Left kidney (tissue), 1 donor: ENCODE measurements at regions not wholly inside any gene's neighbourhood (a gene's known extent, or its start where the extent isn't known, plus 50 kb on each side); places are given as distances from the start of the nearest gene placed in this dataset.
"Not testable (repeated sequence)": the region's sequence is repeated elsewhere in the genome, so short reads cannot be mapped to it uniquely, and the experiment has no call there.

ENCODE experiments used
- DNase-seq: peaks from one replicate; pipeline ENCODE4 v3.0.0-alpha.2; 2013

- no peak for DNase-seq
Measured at GRCh38 chr15:62324382-62324781, 159.3 kb upstream of the C2CD4B start.

DNA sequence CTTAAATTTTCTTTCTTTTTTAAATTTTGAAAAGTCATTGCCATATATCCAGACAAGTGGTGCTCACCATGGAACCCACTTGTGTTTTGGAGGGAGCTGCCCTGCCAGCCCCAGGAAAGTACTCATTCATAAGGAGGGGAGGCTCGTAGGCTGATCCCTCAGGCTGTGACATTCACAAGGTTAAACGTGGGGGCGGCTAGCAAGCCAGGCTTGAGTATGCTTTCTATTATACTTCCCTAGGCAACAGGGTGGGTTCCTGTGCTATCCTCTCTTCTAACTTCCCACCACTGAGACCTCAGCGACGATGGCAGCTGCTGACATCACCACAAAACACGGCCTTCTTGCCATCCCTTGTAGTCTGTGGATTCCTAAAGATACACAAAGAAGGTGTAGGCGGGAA lies 160.5 kb upstream of the C2CD4B start:
- no peak for DNase-seq

DNA sequence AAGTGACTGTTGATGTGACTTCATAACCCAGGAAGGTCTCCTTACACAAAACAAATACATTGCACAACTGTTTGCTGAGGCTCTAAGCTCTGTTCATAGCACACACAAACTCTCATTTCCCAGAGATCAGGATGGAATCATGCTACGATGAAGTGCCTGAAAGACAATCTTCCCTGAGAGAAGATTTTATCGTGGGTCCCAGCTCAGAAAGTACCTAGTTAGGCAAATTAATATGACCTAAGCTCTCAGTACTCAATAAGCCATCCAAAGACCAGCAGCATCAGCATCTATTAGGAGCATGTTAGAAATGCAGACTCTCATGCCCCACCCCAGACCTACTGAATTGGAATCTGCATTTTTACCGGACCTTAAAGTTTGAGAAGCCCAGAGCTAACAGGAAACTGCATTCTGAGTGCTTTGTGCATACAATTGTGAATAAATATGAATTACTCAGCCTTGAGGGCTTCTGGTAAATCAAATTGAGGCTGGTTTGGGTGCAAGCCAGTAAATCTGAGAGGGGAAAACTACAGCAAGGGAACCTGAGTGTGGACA lies 161.5 kb upstream of the C2CD4B start:
- no peak for DNase-seq

DNA sequence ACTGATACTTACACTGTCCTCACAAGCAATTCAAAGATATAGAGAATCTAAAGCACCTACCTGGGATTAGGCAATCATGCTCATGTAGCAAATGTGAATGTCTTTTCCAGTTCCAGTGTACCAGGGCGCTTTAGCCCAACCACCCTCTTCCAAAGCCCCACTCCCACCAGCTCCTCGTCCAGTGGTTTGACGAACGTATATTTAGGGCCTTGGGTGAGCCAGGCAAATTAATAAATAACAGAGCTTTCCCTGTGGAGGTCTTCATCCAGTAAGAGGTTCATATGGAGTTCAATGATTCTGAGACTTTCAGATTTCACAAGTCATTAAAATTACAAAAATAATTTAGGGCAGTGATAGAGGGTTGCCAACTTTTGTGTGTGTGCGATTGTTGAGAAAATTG lies 162.3 kb upstream of the C2CD4B start:
- no peak for DNase-seq

DNA sequence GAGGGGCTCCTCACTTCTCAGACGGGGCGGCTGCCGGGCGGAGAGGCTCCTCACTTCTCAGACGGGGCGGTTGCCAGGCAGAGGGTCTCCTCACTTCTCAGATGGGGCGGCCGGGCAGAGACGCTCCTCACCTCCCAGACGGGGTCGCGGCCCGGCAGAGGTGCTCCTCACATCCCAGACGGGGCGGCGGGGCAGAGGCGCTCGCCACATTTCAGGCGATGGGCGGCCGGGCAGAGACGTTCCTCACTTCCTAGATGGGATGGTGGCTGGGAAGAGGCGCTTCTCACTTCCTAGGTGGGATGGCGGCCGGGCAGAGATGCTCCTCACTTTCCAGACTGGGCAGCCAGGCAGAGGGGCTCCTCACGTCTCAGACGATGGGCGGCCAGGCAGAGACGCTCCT lies 167.4 kb upstream of the C2CD4B start:
- not testable (repeated sequence) for DNase-seq

GRCh38 chr15:62334536-62334935 lies 169.5 kb upstream of the C2CD4B start:
- no peak for DNase-seq

DNA sequence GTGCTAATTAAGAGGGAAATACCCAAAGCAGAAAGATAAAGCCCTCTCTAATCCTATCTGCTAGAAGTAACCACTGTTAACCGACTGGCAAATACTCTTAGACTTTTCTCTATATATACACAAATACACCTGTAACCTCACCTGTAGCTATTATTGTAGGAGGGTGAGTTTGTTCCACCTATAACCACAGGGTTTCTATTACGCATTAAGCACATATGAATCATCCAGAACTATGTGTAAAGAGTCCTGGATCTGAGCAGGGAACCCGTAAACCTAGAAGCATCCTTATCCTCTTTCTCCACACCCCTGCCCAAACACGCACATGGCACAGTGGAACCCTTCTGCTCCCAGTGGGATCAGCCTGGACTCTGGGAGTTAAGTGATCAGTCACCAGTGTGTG lies 172.8 kb upstream of the C2CD4B start:
- DNase-seq, result no peak

DNA sequence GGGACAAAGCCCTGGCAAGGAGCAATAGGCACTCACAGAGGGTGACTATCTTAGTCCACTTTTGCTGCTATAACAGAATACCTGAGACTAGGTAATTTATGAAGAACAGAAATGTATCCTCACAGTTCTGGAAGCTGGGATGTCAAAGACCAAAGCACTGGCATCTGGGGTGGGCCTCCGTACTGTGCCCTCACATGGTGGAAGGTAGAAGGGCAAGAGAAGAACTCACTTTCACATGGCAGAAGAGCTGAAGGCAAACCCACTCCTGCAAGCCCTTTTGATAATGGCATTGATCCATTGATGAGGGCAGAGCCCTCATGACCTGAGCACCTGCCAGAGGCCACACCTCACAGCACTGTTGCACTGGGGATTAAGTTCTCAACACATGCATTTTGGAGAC lies 173.4 kb upstream of the C2CD4B start:
- DNase-seq, result no peak

DNA sequence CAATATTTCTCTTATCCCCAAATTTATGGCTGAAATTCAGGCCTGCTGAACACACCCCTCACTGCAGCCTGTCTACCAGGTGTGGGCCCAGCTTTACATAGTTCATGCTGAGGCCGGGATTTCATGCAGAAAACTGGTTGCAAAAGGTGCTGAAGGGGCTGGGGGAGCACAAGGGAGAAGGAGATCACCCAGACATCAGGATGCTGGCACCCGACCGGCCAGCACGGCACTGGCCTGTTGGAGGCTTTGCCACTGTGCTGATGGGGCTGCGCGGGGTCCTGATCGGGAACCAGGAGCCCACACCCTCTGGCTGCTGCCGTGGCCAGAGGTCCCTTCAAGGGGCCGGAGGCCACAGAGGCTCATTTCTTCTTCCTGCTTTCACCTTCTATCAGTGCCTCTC lies 177.9 kb upstream of the C2CD4B start:
- no peak for DNase-seq

DNA sequence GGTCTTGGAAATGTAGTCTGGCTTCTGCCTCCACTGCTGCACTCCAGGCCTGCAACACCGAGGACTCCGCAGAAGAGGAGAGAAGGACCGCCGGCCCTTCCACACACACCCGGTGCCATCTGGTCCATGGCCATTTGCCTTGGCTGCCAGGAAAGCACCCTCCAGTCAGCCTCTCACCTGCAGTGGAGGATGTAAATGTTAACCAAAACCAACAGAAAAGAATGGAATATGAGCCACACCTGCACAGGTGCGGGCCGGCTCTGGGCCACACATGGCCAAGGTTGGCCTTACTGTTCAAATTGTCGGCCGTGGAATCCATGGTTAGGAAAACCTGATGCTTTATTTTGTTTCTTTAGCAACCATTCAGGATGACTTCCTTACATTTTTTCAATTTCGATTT lies 178.3 kb upstream of the C2CD4B start:
- DNase-seq, result no peak

DNA sequence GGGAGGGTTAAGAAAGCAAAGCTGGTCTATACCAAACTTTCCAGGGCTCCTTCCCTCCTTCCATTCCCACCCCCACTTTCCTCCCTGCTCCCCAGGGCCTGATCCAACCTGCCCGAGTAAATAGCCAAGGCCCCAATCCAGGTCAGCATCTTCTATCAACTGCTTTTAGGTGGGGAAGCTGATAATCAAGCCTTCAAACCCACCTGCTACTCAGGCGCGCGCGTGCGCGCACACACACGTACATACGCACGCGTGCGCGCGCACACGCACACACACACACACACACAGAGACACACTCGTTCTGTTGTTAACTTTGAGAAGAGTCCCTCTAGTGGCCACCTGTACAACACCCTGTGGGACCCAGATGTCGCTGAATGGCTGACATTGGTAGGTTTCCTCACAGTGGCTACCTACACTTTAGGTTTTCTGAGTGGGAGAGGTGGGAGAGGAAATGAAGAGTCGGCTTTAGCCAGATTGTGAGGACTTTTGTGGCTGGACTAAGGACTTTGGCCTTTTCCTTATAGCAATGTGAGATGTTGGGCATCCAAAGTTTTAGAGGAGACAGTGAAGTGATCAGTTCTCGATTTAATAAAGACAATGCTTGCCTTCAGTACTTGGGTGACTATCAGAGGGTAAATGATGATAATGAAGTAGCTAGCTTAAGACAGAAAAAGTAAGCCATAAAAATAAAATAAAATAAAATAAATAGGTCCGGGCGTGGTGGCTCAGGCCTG lies 179.9 kb upstream of the C2CD4B start:
- peak; percentile 80 for DNase-seq

- no peak for DNase-seq
Measured at GRCh38 chr15:62346168-62346567, 181.1 kb upstream of the C2CD4B start.

GRCh38 chr15:62348118-62348517 lies 183.0 kb upstream of the C2CD4B start:
- DNase-seq, result no peak

GRCh38 chr15:62348623-62349022 lies 183.5 kb upstream of the C2CD4B start:
- DNase-seq, result no peak

GRCh38 chr15:62352817-62353216 lies 187.7 kb upstream of the C2CD4B start:
- DNase-seq, result no peak

DNA sequence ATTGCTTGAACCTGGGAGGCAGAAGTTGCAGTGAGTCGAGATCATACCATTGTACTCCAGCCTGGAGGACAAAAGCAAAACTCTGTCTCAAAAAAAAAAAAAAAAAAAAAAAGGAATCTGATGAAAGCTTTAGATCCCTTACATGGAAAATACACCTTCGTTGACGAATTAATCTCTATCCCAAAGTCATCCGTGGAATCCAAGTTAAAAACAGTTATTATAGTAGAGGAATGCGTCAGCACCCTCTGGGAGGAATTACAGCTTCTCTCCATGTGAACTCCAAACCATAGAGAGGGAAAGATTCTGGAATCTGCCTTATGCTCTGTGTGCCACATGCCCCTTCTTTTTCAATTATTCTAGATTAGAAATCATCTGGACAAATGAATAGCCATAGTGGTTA lies 192.3 kb upstream of the C2CD4B start:
- no peak for DNase-seq

DNA sequence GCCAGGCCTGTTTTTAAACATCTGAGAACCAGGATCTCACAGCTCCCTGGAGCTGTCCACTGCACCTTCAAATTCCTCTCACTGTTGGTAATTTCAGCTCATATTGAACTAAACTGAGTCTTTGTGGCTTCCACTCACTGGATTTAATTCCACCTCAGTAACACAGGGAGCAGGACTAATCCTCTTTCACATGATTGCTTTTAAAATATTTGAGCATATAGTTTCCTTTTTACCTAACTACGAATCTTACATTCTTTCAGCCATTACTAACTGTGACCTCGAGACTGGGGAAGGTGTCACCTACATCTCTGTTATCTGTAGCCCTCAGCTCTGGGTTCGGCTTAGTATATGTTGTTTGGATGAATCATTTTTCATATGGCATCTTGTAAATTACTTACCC lies 194.3 kb upstream of the C2CD4B start:
- DNase-seq, result no peak

DNA sequence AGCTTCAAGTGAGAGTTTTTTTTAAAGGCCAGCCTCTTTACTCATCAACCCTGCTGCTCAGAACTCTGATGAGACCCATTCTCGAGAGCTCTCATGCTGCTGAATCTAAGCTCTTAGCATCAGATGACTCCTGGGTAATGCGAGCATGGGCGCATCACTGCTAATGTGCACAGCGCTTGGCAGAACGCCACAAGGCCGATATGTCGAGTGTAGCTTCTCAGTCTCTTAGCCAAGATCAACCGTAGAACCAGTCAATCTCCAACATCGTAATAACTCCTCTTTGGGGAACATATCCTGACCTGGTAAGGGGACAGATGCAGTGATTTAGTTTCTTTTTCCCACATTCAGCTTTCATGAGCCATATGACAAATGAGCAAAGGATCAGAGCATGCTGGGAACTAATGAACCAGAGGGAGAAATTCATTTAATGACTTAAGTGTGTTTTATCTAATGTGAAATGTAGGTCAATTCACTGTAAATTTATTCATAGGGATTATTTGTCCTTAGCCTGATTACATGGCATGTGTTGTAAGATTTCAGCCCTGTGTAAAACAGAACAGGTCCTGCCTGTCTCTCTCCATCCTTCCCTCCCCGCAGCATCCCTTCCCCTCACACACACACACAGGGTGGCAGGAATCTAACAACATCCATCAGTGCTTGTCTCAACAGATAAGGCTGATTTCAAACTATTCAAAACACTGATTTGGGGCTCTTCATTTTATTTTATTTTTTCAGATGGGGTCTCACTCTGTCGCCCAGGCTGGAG lies 195.4 kb upstream of the C2CD4B start:
- no peak for DNase-seq

DNA sequence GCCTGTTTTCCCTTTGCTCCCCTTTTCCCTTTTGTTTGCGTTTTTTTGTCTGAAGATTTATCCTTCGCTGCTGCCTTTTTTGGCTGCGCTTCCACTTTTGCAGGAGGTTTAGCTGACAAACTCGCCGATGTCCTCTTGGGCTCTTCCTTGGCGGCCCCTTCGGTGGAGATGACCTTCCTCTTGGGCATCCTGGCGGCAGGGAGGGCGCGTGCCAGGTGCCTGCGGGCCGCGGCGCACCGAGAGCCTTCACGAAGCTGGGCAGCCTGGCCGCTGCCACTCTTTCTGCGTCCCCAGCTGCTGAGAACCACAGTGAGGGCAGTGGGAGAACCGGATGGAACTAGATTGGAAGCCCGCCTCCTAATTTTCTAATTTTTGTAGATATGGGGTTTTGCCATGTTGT lies 197.1 kb upstream of the C2CD4B start:
- DNase-seq, result no peak

DNA sequence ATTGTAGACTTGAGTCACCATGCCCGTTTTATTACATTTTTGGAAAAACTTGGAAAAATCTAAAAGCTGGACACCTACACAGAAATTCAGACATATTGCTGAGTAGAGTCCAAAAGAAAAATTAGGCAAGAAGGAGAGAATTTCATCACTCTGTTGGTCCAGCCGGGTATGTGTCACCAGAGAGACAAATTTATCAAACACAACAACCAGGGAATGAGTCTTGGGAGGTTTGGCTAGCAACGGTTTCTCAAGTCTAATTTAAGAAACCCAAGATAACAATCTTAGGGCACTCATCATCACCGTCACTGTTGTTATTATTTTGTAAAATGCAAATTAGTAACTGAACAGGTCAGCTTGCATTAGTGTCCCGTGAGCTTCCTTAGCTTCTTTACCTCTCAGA lies 197.5 kb upstream of the C2CD4B start:
- DNase-seq, result no peak

GRCh38 chr15:62363913-62364312 lies 198.8 kb upstream of the C2CD4B start:
- DNase-seq, result no peak

GRCh38 chr15:62365795-62366442 lies 200.8 kb upstream of the C2CD4B start:
- DNase-seq, result no peak

GRCh38 chr15:62369454-62369853 lies 204.4 kb upstream of the C2CD4B start:
- DNase-seq, result no peak
